ENCODE measurements at regions not wholly inside any gene's neighbourhood (a gene's known extent, or its start where the extent isn't known, plus 50 kb on each side); places are given as distances from the start of the nearest gene placed in this dataset.

DNA sequence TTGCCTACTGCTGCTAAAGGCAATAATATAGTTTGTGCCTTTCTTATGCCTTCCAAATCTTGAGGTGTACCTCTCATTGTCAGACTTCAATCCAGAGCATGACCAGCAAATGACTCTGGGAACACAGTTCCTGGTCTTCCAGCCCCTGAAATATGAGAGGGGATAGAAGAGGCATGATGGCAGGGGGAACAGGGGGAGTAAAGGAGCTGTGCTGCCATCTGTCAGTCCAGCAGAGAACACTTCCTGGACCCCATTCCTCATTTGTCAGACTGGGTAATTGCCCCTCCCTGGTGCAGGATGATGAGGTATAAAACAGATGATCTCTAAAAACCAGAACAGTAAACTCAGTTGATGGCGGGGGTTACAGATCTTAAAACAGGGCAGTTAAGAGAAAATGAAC lies 618.7 kb downstream of the DIAPH3 start:
- TF ChIP-seq, protein P1, sequence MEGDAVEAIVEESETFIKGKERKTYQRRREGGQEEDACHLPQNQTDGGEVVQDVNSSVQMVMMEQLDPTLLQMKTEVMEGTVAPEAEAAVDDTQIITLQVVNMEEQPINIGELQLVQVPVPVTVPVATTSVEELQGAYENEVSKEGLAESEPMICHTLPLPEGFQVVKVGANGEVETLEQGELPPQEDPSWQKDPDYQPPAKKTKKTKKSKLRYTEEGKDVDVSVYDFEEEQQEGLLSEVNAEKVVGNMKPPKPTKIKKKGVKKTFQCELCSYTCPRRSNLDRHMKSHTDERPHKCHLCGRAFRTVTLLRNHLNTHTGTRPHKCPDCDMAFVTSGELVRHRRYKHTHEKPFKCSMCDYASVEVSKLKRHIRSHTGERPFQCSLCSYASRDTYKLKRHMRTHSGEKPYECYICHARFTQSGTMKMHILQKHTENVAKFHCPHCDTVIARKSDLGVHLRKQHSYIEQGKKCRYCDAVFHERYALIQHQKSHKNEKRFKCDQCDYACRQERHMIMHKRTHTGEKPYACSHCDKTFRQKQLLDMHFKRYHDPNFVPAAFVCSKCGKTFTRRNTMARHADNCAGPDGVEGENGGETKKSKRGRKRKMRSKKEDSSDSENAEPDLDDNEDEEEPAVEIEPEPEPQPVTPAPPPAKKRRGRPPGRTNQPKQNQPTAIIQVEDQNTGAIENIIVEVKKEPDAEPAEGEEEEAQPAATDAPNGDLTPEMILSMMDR (IDR thresholded peaks at IDR 0.05; ENCODE audit: low read depth, low read length, poor library complexity, severe bottlenecking), result no peak
- TF ChIP-seq EZH2phosphoT487 (IDR thresholded peaks at IDR 0.05; ENCODE audit: borderline replicate concordance, low read length), result no peak

Measured in DOHH2 (cell line).